Ammon's horn (tissue), 1 donor: ENCODE measurements at regions not wholly inside any gene's neighbourhood (a gene's known extent, or its start where the extent isn't known, plus 50 kb on each side); places are given as distances from the start of the nearest gene placed in this dataset.

Experiments used
- DNase-seq: peaks from one replicate; pipeline ENCODE4 v3.0.0-alpha.2; 2016; ENCODE audit warnings: low spot score

- DNase-seq: no peak
These were observed 55.1 kb downstream of the KIF4B start for GRCh38 chr5:155068616-155069100.

- no peak for DNase-seq
These were observed 56.4 kb downstream of the KIF4B start for GRCh38 chr5:155069961-155070360.

- DNase-seq: no peak
These were observed 57.2 kb downstream of the KIF4B start for GRCh38 chr5:155070781-155071180.

GRCh38 chr5:155076379-155076778 is 62.8 kb downstream of the KIF4B start:
- DNase-seq: no peak

- no peak for DNase-seq
These were observed 66.1 kb downstream of the KIF4B start for GRCh38 chr5:155079698-155080097.

GRCh38 chr5:155080721-155081120 is 67.2 kb downstream of the KIF4B start:
- no peak for DNase-seq

- no peak for DNase-seq
These were observed 68.1 kb downstream of the KIF4B start for GRCh38 chr5:155081618-155082017.

GRCh38 chr5:155082401-155082800 is 68.8 kb downstream of the KIF4B start:
- no peak for DNase-seq

- peak; percentile 41 for DNase-seq
These were observed 71.9 kb downstream of the KIF4B start for GRCh38 chr5:155085282-155085989.

GRCh38 chr5:155087036-155087435 is 73.5 kb downstream of the KIF4B start:
- no peak for DNase-seq

GRCh38 chr5:155088811-155089210 is 75.3 kb downstream of the KIF4B start:
- DNase-seq: no peak

- no peak for DNase-seq
These were observed 76.1 kb downstream of the KIF4B start for GRCh38 chr5:155089643-155090042.

- DNase-seq: no peak
These were observed 77.6 kb downstream of the KIF4B start for GRCh38 chr5:155091063-155091648.

- DNase-seq: no peak
These were observed 78.5 kb downstream of the KIF4B start for GRCh38 chr5:155091768-155092717.

GRCh38 chr5:155094455-155094854 is 80.9 kb downstream of the KIF4B start:
- peak; percentile 44 for DNase-seq

- DNase-seq: no peak
These were observed 84.4 kb downstream of the KIF4B start for GRCh38 chr5:155097995-155098394.

GRCh38 chr5:155098433-155098832 is 84.9 kb downstream of the KIF4B start:
- DNase-seq: no peak

- no peak for DNase-seq
These were observed 88.1 kb downstream of the KIF4B start for GRCh38 chr5:155101697-155102096.

- DNase-seq: peak; percentile 57
These were observed 89.6 kb downstream of the KIF4B start for GRCh38 chr5:155103146-155103545.

GRCh38 chr5:155104441-155104840 is 90.9 kb downstream of the KIF4B start:
- no peak for DNase-seq

- no peak for DNase-seq
These were observed 92.7 kb downstream of the KIF4B start for GRCh38 chr5:155106221-155106620.

GRCh38 chr5:155113888-155114287 is 100.3 kb downstream of the KIF4B start:
- no peak for DNase-seq

- no peak for DNase-seq
These were observed 101.1 kb downstream of the KIF4B start for GRCh38 chr5:155114655-155115054.
